ENCODE measurements at regions not wholly inside any gene's neighbourhood (a gene's known extent, or its start where the extent isn't known, plus 50 kb on each side); places are given as distances from the start of the nearest gene placed in this dataset.
"Not testable (repeated sequence)": the region's sequence is repeated elsewhere in the genome, so short reads cannot be mapped to it uniquely, and the experiment has no call there.

DNA sequence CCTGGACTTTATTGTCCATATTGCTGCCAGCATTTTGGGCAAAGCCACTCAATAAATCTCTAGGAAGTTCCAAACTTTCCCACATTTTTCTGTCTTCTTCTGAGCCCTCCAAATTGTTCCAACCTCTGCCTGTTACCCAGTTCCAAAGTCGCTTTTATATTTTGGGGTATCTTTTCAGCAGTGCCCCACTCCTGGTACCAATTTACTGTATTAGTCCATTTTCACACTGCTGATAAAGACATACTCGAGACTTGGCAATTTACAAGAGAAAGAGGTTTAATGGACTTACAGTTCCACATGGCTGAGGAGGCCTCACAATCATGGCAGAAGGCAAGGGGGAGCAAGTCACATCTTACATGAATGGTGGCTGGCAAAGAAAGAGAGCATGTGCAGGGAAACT is 53.4 kb downstream of the AHSP start:
- not testable (repeated sequence) for DNase-seq (ENCODE audit: low spot score)

DNA sequence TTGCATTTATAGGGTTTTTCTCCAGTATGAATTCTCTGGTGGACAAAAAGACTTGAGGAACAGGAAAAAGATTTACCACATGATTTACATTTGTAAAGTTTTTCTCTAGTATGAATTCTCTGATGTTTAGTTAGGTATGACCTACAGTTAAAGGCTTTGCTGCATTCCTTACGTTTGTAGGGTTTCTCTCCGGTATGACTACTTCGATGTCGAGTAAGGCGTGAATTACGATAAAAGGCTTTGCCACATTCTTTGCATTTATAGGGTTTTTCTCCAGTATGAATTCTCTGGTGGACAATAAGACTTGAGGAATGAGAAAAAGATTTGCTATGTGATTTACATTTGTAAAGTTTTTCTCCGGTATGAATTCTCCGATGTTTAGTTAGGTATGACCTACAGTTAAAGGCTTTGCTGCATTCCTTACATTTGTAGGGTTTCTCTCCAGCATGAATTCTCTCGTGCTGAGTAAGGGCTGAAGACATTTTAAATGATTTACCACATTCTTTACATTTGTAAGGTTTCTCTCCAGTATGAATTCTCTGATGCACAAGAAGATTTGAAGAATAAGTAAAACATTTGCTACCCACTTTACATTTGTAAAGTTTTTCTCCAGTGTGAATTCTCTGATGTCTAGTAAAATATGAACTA is 74.2 kb downstream of the AHSP start:
- not testable (repeated sequence) for DNase-seq (ENCODE audit: low spot score)

DNA sequence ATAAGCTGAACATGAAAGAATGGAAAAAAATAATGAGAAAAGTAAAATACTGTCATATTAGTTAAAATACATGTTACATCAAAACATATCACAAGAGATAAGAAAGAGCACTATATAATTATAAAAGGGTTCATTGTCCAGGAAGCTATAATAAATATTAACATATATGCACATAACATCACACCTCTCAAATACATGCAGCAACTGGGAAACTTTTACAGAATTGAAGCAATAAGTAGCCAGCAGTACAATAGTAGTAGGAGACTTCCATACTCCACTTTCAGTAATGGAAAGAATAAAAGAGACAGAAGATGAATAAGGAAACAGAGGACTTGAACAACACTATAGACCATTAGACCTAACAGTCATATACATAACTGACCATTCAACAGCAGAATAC is 90.4 kb downstream of the AHSP start:
- no peak for DNase-seq (ENCODE audit: low spot score)

- no peak for DNase-seq (ENCODE audit: low spot score)
These were observed 108.7 kb downstream of the AHSP start for GRCh38 chr16:31636433-31636832.

- no peak for DNase-seq (ENCODE audit: low spot score)
These were observed 113.6 kb downstream of the AHSP start for GRCh38 chr16:31641279-31641678.

GRCh38 chr16:31655674-31656073 is 128.0 kb downstream of the AHSP start:
- not testable (repeated sequence) for DNase-seq (ENCODE audit: low spot score)

- DNase-seq (ENCODE audit: low spot score), result no peak
These were observed 137.2 kb downstream of the AHSP start for GRCh38 chr16:31664683-31665482.

DNA sequence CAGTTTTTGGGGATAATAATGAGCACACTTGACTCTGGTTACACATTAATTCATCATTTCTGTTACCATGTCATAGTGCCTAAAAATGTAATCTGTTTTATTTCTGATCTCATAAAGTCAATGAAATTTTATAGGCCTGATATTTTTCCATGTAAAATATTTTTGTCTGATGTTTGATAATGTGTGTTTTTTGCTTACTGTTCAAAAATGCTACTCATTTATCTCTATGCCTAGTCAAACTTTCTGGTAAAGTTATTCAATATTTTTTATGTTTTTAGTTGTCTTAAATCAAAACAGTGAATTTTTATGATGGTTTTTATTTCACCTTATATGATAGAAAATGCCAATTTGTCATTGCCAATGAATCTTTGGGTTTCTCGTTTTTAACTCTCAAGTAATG is 147.0 kb downstream of the AHSP start:
- DNase-seq (ENCODE audit: low spot score), result no peak

DNA sequence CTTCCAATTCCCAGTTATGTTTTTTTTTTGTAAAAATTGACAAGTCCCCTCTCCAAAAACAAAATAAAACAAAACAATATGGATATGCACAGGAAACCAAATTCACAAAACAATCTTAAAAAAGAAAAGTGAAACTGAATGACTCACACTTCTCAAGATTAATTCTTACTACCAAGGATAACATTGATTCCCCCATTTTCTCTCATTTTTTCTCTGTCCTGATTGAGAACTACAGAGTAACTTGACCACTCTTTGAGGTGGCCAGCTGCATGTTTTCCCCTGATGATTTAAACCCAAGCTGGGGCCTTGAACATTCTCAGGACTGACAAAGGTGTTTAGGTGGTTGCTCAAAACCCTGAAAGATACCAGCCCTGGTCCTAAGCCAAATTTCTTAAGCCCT is 149.0 kb downstream of the AHSP start:
- DNase-seq (ENCODE audit: low spot score), result no peak

DNA sequence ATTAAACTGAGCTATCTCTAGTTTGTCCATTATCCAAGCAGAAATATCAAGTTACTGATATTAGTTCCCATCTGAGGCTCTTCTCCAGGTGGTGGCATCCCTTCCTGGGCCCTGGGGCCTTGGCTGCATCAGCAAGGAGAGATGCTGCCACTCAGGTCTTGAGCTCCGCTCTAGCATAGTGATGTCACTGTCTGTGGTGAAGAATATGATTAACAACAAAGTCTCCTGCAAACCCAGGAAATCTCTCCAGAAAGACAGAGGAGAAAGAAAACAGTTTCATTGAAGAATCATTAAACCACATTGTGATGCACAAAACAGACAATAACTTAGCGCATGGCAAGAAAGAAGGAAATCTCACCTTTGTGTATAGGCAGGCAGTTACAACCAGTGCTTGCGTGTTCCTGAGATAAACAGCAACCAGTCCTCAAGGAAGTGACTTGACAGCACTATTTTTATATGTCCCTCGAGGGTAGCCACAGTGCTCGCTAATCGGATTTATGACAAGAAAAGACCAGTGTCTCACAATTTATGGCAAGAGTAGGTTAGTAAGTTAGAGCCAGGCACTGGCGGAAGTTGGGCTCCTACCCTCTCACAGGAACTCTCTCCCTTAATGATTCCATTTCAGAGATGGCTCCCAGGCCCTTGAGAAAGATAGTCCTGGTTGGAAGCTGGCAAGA is 151.1 kb downstream of the AHSP start:
- no peak for DNase-seq (ENCODE audit: low spot score)

GRCh38 chr16:31689331-31689730 is 161.6 kb downstream of the AHSP start:
- not testable (repeated sequence) for DNase-seq (ENCODE audit: low spot score)

DNA sequence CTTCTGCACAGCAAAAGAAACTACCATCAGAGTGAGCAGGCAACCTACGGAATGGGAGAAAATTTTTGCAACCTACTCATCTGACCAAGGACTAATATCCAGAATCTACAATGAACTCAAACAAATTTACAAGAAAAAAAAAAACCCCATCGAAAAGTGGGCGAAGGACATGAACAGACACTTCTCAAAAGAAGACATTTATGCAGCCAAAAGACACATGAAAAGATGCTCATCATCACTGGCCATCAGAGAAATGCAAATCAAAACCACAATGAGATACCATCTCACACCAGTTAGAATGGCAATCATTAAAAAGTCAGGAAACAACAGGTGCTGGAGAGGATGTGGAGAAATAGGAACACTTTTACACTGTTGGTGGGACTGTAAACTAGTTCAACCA is 164.6 kb downstream of the AHSP start:
- DNase-seq (ENCODE audit: low spot score), result not testable (repeated sequence)

GRCh38 chr16:31693733-31694132 is 166.0 kb downstream of the AHSP start:
- DNase-seq (ENCODE audit: low spot score), result no peak

DNA sequence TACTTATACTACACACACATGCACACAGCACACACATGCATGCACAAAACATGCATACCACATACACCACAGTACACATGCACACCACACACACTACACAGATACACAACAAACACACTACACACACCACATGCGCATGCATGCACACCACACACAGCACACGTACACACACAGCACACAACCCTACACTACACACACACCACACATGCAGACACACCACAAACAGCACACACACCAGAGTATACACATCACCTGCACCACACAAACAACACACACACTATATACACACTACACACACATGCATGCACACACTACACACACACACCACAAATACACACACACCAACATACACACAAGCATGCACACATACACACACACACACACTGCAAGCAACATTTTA is 166.8 kb downstream of the AHSP start:
- DNase-seq (ENCODE audit: low spot score), result no peak

DNA sequence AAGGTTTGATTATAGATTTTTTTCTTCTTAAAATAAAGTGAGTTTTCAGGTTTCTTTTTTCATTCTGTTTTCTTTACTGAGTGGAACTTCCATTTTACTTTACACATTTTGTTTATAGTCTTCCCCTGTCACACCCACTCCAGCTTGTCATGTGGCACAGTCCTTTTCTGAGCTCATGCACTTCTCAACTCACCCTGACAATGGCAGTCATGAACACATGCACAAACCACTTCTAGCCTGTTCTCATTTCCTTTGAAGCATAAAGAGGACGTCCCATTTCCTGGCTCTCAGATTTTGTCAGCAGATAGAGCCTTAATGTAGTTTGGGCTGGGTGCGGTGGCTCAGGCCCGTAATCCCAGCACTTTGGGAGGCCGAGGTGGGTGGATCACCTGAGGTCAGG is 168.0 kb downstream of the AHSP start:
- DNase-seq (ENCODE audit: low spot score), result no peak

GRCh38 chr16:31696968-31697743 is 169.5 kb downstream of the AHSP start:
- DNase-seq (ENCODE audit: low spot score), result no peak

GRCh38 chr16:31697744-31698125 is 170.0 kb downstream of the AHSP start:
- DNase-seq (ENCODE audit: low spot score), result no peak

DNA sequence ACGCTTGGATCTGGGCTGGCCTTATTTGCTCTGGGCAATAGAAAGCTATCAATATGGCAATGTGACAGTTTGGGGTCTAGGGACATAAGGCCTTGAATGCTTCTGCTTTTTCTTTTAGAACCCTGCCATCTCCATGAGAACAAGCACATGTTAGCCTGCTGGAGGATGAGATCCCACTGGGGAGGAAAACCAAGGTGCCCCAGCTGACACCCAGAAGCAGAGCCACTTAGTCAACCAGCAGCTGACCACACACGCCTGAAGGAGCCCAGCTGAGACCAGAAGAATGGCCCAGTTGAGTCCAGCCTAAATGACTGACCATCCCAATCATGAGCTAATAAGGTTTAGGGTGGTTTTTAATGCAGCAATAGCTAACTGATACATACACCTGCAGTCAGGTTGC is 171.2 kb downstream of the AHSP start:
- no peak for DNase-seq (ENCODE audit: low spot score)

GRCh38 chr16:31699601-31700000 is 171.9 kb downstream of the AHSP start:
- no peak for DNase-seq (ENCODE audit: low spot score)

- DNase-seq (ENCODE audit: low spot score), result no peak
These were observed 172.5 kb downstream of the AHSP start for GRCh38 chr16:31700200-31700529.

DNA sequence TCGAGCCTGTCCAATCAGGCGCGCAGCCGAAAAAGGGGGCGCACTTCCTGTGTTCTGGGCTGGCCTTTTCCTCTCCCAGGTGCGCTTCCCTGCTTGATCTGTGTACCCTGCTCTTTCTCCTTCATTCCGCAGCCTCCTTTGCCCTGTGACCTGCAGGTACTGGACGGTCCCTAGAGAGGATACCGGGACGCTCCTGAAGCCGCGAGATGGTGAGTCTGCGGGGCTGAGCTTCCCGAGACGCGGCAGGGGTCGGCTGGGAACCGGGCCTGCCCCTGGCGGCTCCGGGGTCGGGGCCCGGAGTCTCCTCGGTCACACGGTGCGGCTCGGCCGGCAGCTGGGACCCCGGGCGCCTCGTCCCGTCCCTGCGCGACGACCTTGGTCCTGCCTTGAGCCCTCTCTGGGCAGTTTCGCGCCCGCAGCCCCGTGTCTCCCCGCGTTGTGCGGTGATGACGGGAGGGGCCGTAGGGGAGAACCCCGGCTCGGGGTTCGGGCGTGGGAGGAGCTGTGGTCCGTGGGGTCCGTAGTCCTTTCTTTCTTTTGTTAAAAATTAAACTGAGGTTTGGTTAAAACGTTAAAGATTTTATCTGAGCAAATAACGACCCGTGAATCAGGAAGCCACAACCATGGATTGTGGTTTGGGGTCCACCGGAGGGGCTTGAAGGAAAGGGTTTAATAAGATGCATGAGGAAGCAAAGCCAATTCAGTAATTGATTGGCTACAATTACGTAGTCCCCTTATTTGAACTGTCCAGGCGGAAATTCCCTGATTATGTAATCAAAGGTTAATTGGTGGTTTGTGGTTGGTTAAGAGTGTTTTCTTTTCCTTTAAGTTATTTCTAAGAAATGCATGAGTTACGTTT is 172.8 kb upstream of the ZNF267 start:
- DNase-seq (ENCODE audit: low spot score), result peak; percentile 88

GRCh38 chr16:31701734-31702133 is 171.9 kb upstream of the ZNF267 start:
- no peak for DNase-seq (ENCODE audit: low spot score)
